ENCODE measurements at regions not wholly inside any gene's neighbourhood (a gene's known extent, or its start where the extent isn't known, plus 50 kb on each side); places are given as distances from the start of the nearest gene placed in this dataset.
"Not testable (repeated sequence)": the region's sequence is repeated elsewhere in the genome, so short reads cannot be mapped to it uniquely, and the experiment has no call there.

- DNase-seq: no peak
Measured at GRCh38 chr14:89486505-89486904, 69.5 kb upstream of the FOXN3 start.

GRCh38 chr14:89485264-89485663, 68.2 kb upstream of the FOXN3 start:
- no peak for DNase-seq

- DNase-seq: no peak
Measured at GRCh38 chr14:89484051-89484844, 67.2 kb upstream of the FOXN3 start.

- DNase-seq: no peak
Measured at GRCh38 chr14:89481196-89481595, 64.2 kb upstream of the FOXN3 start.

- no peak for DNase-seq
Measured at GRCh38 chr14:89480278-89480677, 63.2 kb upstream of the FOXN3 start.

- no peak for DNase-seq
Measured at GRCh38 chr14:89479802-89480201, 62.8 kb upstream of the FOXN3 start.

GRCh38 chr14:89477391-89477790, 60.4 kb upstream of the FOXN3 start:
- no peak for DNase-seq

GRCh38 chr14:89476354-89476896, 59.4 kb upstream of the FOXN3 start:
- no peak for DNase-seq

GRCh38 chr14:89474464-89474863, 57.4 kb upstream of the FOXN3 start:
- no peak for DNase-seq

GRCh38 chr14:89473989-89474388, 57.0 kb upstream of the FOXN3 start:
- no peak for DNase-seq

GRCh38 chr14:89473569-89473968, 56.5 kb upstream of the FOXN3 start:
- DNase-seq: no peak

- no peak for DNase-seq
Measured at GRCh38 chr14:89470401-89470800, 53.4 kb upstream of the FOXN3 start.

GRCh38 chr14:89469210-89470198, 52.5 kb upstream of the FOXN3 start:
- DNase-seq: no peak

- no peak for DNase-seq
Measured at GRCh38 chr14:89468566-89468965, 51.5 kb upstream of the FOXN3 start.

GRCh38 chr14:89468030-89468429, 51.0 kb upstream of the FOXN3 start:
- DNase-seq: not testable (repeated sequence)

GRCh38 chr14:89466944-89467343, 49.9 kb upstream of the FOXN3 start:
- no peak for DNase-seq
